ENCODE measurements at regions not wholly inside any gene's neighbourhood (a gene's known extent, or its start where the extent isn't known, plus 50 kb on each side); places are given as distances from the start of the nearest gene placed in this dataset.

DNA sequence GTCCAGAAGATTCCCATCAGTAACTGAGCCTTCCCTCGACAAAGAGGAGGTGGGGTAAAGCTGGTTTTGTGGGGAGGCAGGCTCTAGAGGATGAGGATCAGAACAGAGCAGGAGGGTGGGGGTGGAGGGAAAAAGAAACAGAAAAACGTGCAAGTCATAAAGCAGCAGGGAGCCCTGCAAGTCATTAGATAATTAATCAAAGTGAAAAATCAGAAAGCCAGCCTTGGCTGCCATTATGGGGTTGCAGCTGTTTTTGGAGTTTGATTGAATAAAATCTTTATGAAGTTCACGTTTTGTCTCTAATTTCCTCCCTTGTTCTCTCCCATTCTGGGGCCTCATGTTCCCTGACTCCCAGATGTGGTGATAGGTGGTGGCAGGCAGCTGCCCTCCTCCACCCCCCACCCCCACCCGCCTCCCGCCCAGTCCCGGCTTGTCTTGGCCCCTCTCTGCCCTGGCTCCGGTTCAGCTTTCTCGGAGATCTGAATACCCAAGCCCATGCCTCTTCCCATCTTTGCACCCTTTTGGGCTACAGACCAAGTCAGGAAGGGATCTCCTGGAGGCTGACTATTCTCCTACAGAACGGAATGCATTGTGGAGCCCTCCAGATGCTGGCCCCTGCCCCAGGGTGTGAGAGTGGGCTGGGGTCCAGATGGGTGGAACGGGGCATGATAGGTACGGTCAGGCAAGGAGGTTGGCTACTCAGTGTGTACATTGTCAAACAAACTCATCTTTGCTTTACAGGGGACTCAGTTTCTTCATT lies 141.8 kb downstream of the CDC5L start:
- H3K36me3 ChIP-seq (ENCODE audit: control insufficient read depth in 2 of 3, insufficient read depth in 3 of 3, low read length in 3 of 3), result no peaks in the 10 kb centered on the region
- DNase-seq, result peak in 1 of 5 donors; percentile 42
- H3K9ac ChIP-seq (ENCODE audit: low read length in 3 of 3), result no peak overlapping the region
- intact Hi-C loops (cut with DNase I), result no loop called here
- no peak for FAIRE-seq
- no peaks in the 10 kb centered on the region for H3K27me3 ChIP-seq (ENCODE audit: control insufficient read depth, insufficient read depth, low read length)
- peaks cover 0 to 8% (median 0%) of the 10 kb centered on the region in 3 donors for H3K9me3 ChIP-seq (ENCODE audit: control insufficient read depth in 2 of 3, insufficient read depth in 1 of 3, low read length in 3 of 3)
- H3K4me1 ChIP-seq (ENCODE audit: control insufficient read depth in 2 of 3, insufficient read depth in 2 of 3, low read depth in 1 of 3, low read length in 3 of 3), result no peaks in the 10 kb centered on the region
- H3K4me3 ChIP-seq (ENCODE audit: low read length in 3 of 3), result no peak overlapping the region
- H3K27ac ChIP-seq (ENCODE audit: low read depth in 2 of 2, low read length in 2 of 2), result no peak overlapping the region
- TF ChIP-seq CTCF (IDR thresholded peaks at IDR 0.05; ENCODE audit: borderline replicate concordance, extremely low read depth, insufficient read depth), result no peak

DNA sequence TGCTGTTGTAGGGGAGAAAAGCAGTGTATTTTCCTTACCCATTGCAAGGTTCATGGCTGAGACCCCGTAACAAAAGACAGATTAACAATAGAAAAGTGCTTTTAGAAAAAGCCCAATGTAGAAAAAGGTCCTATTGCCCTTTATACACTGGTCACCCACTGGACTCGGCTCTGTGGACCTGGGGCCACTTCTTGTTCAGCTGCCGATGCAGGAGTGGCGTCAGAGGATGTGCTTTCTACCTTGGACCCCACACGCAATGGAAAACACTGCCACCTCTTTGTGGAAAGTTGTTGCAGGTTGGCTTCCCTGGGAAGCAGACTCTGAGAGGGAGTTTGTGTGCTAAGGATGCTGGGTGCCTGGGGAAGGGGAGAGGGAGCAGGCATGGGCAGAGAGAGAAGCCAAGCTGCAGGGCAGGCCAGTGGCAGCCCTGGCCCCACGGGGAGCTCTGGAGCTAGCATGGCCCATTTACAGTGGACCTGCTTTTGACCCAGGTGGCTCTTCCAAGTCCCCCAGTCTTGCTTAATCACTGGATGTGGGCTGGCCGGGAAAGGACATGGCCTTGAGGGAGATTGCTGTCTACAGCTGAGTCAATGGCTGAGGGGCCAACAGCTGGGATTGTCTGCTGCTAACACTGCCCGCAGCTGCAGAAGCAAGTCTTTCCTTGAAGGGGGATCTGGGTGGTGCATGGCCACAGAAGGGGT lies 142.9 kb downstream of the CDC5L start:
- no peaks in the 10 kb centered on the region for H3K4me1 ChIP-seq (ENCODE audit: control insufficient read depth in 2 of 3, insufficient read depth in 2 of 3, low read depth in 1 of 3, low read length in 3 of 3)
- H3K27me3 ChIP-seq (ENCODE audit: control insufficient read depth, insufficient read depth, low read length), result no peaks in the 10 kb centered on the region
- FAIRE-seq (no peak), DNase-seq (no peak)
- no peak for TF ChIP-seq CTCF (IDR thresholded peaks at IDR 0.05; ENCODE audit: borderline replicate concordance, extremely low read depth, insufficient read depth)
- no peak overlapping the region for H3K9ac ChIP-seq (ENCODE audit: low read length in 3 of 3)
- no peaks in the 10 kb centered on the region for H3K36me3 ChIP-seq (ENCODE audit: control insufficient read depth in 2 of 3, insufficient read depth in 3 of 3, low read length in 3 of 3)
- no peak overlapping the region for H3K4me3 ChIP-seq (ENCODE audit: low read length in 3 of 3)
- no peaks in the 10 kb centered on the region for H3K9me3 ChIP-seq (ENCODE audit: control insufficient read depth in 2 of 3, insufficient read depth in 1 of 3, low read length in 3 of 3)
- no peak overlapping the region for H3K27ac ChIP-seq (ENCODE audit: low read depth in 2 of 2, low read length in 2 of 2)
- intact Hi-C loops (cut with DNase I), result no loop called here

DNA sequence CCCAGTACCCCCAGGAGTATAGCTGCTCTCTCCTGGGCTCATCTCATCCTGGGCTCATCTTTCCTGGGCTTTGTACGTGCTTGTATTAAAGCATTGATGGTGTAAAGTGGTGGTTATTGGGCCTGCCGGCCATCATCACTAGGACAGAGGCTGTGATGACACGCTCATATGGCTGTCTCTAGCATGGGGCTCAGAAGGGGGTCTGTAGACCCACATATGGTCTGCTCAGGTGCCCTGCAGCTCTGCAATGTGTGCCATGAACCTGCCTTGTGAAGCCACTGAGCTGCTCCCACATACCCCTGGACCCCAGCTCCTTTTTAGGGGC lies 143.4 kb downstream of the CDC5L start:
- FAIRE-seq (no peak), DNase-seq (no peak)
- H3K9ac ChIP-seq (ENCODE audit: low read length in 3 of 3), result no peak overlapping the region
- no peaks in the 10 kb centered on the region for H3K4me1 ChIP-seq (ENCODE audit: control insufficient read depth in 2 of 3, insufficient read depth in 2 of 3, low read depth in 1 of 3, low read length in 3 of 3)
- H3K4me3 ChIP-seq (ENCODE audit: low read length in 3 of 3), result no peak overlapping the region
- TF ChIP-seq CTCF (IDR thresholded peaks at IDR 0.05; ENCODE audit: borderline replicate concordance, extremely low read depth, insufficient read depth), result no peak
- no peaks in the 10 kb centered on the region for H3K9me3 ChIP-seq (ENCODE audit: control insufficient read depth in 2 of 3, insufficient read depth in 1 of 3, low read length in 3 of 3)
- H3K27ac ChIP-seq (ENCODE audit: low read depth in 2 of 2, low read length in 2 of 2), result no peak overlapping the region
- H3K27me3 ChIP-seq (ENCODE audit: control insufficient read depth, insufficient read depth, low read length), result no peaks in the 10 kb centered on the region
- intact Hi-C loops (cut with DNase I), result no loop called here
- no peaks in the 10 kb centered on the region for H3K36me3 ChIP-seq (ENCODE audit: control insufficient read depth in 2 of 3, insufficient read depth in 3 of 3, low read length in 3 of 3)

Data from kidney (tissue), 13 donors.